ENCODE measurements at regions not wholly inside any gene's neighbourhood (a gene's known extent, or its start where the extent isn't known, plus 50 kb on each side); places are given as distances from the start of the nearest gene placed in this dataset.

- Histone ChIP-seq H3K4me1 (ENCODE audit: insufficient read depth, low read length) (no peaks in the 10 kb centered on the region), H2AFZ (ENCODE audit: low read length) (no peak overlapping the region), H3K4me3 (ENCODE audit: low read length) (no peak overlapping the region), H3K79me2 (ENCODE audit: low read length) (no peaks in the 10 kb centered on the region), H3K9ac (ENCODE audit: low read length) (no peak overlapping the region), H3K9me3 (ENCODE audit: low read length) (peaks cover 6% of the 10 kb centered on the region; the same call in 1 of the 2 replicates), H3K9me2 (replicated peaks; ENCODE audit: low read length) (no peaks in the 10 kb centered on the region), H3F3A (ENCODE audit: low read length, unreplicated experiment) (no peaks in the 10 kb centered on the region), H3K27ac (ENCODE audit: low read length) (no peak overlapping the region), H3K4me2 (ENCODE audit: low read length) (no peak overlapping the region), H3K27me3 (ENCODE audit: low read length) (no peaks in the 10 kb centered on the region), H4K20me1 (ENCODE audit: low read length) (no peaks in the 10 kb centered on the region), H3K36me3 (ENCODE audit: low read depth, low read length) (no peaks in the 10 kb centered on the region)
- no TSS peak for BruUV-seq (replicated peaks)
- POLR2A ChIA-PET (ENCODE audit: unreplicated experiment): no interaction called here
- TF ChIP-seq EZH2 (IDR thresholded peaks at IDR 0.05; ENCODE audit: low read length, unreplicated experiment) (no peak), CTCF (conservative IDR thresholded peaks at IDR 0.05; ENCODE audit: low read depth, low read length) (no peak), EZH2phosphoT487 (IDR thresholded peaks at IDR 0.05; ENCODE audit: borderline replicate concordance, low read length) (no peak)
- intact Hi-C loops (cut with micrococcal nuclease): no loop called here
- ATAC-seq (no peak), DNase-seq (no peak)
- CTCF ChIA-PET: interaction anchor here (0.7 kb wide), 1 partner anchor 82 kb away, joined by 8 read pairs; no protein-coding TSS in a partner anchor
Observed at GRCh38 chr3:178189854-178190253, 346.4 kb upstream of the KCNMB2 start.

GRCh38 chr3:178193846-178194245 lies 342.4 kb upstream of the KCNMB2 start:
- H3K4me2 ChIP-seq (ENCODE audit: low read length): no peak overlapping the region
- H3F3A ChIP-seq (ENCODE audit: low read length, unreplicated experiment): no peaks in the 10 kb centered on the region
- ChIA-PET CTCF (no interaction called here), POLR2A (ENCODE audit: unreplicated experiment) (no interaction called here)
- no peak overlapping the region for H3K27ac ChIP-seq (ENCODE audit: low read length)
- no TSS peak for BruUV-seq (replicated peaks)
- intact Hi-C loops (cut with micrococcal nuclease): no loop called here
- peak; percentile 48 for DNase-seq
- H3K36me3 ChIP-seq (ENCODE audit: low read depth, low read length): no peaks in the 10 kb centered on the region
- no peaks in the 10 kb centered on the region for H3K9me2 ChIP-seq (replicated peaks; ENCODE audit: low read length)
- ATAC-seq: no peak
- peaks cover 8% of the 10 kb centered on the region; the same call in 1 of the 2 replicates for H3K4me1 ChIP-seq (ENCODE audit: insufficient read depth, low read length)
- H3K4me3 ChIP-seq (ENCODE audit: low read length): no peak overlapping the region
- no peaks in the 10 kb centered on the region for H3K27me3 ChIP-seq (ENCODE audit: low read length)
- H2AFZ ChIP-seq (ENCODE audit: low read length): no peak overlapping the region
- H3K9me3 ChIP-seq (ENCODE audit: low read length): peaks cover 6% of the 10 kb centered on the region; the same call in 1 of the 2 replicates
- H3K9ac ChIP-seq (ENCODE audit: low read length): no peak overlapping the region
- TF ChIP-seq EZH2phosphoT487 (IDR thresholded peaks at IDR 0.05; ENCODE audit: borderline replicate concordance, low read length) (no peak), EZH2 (IDR thresholded peaks at IDR 0.05; ENCODE audit: low read length, unreplicated experiment) (no peak), CTCF (conservative IDR thresholded peaks at IDR 0.05; ENCODE audit: low read depth, low read length) (no peak)
- H3K79me2 ChIP-seq (ENCODE audit: low read length): no peaks in the 10 kb centered on the region
- H4K20me1 ChIP-seq (ENCODE audit: low read length): no peaks in the 10 kb centered on the region

- POLR2A ChIA-PET (ENCODE audit: unreplicated experiment): no interaction called here
- no peaks in the 10 kb centered on the region for H3K27me3 ChIP-seq (ENCODE audit: low read length)
- H3K4me1 ChIP-seq (ENCODE audit: insufficient read depth, low read length): peaks cover 8% of the 10 kb centered on the region; the same call in 1 of the 2 replicates
- no TSS peak for BruUV-seq (replicated peaks)
- no peak overlapping the region for H3K9ac ChIP-seq (ENCODE audit: low read length)
- H3K9me3 ChIP-seq (ENCODE audit: low read length): peaks cover 6% of the 10 kb centered on the region; the same call in 1 of the 2 replicates
- ATAC-seq (no peak), DNase-seq (no peak)
- no peak overlapping the region for H3K4me2 ChIP-seq (ENCODE audit: low read length)
- no peak for TF ChIP-seq CTCF (conservative IDR thresholded peaks at IDR 0.05; ENCODE audit: low read depth, low read length)
- no peak for TF ChIP-seq EZH2 (IDR thresholded peaks at IDR 0.05; ENCODE audit: low read length, unreplicated experiment)
- TF ChIP-seq EZH2phosphoT487 (IDR thresholded peaks at IDR 0.05; ENCODE audit: borderline replicate concordance, low read length): no peak
- no peaks in the 10 kb centered on the region for H3K79me2 ChIP-seq (ENCODE audit: low read length)
- no peak overlapping the region for H3K27ac ChIP-seq (ENCODE audit: low read length)
- H3F3A ChIP-seq (ENCODE audit: low read length, unreplicated experiment): no peaks in the 10 kb centered on the region
- no peak overlapping the region for H2AFZ ChIP-seq (ENCODE audit: low read length)
- CTCF ChIA-PET: no interaction called here
- H3K4me3 ChIP-seq (ENCODE audit: low read length): no peak overlapping the region
- no peaks in the 10 kb centered on the region for H4K20me1 ChIP-seq (ENCODE audit: low read length)
- H3K36me3 ChIP-seq (ENCODE audit: low read depth, low read length): no peaks in the 10 kb centered on the region
- intact Hi-C loops (cut with micrococcal nuclease): no loop called here
- H3K9me2 ChIP-seq (replicated peaks; ENCODE audit: low read length): no peaks in the 10 kb centered on the region
Observed at GRCh38 chr3:178194539-178194938, 341.7 kb upstream of the KCNMB2 start.

All from PC-3 (cell line).